Mucosa of gallbladder (tissue), 1 donor: ENCODE measurements at regions not wholly inside any gene's neighbourhood (a gene's known extent, or its start where the extent isn't known, plus 50 kb on each side); places are given as distances from the start of the nearest gene placed in this dataset.
A peak's percentile ranks its signal among the peaks of the same experiment; 100 is the strongest.
"Not testable (repeated sequence)": the region's sequence is repeated elsewhere in the genome, so short reads cannot be mapped to it uniquely, and the experiment has no call there.

ENCODE experiments used
- DNase-seq: peaks from one replicate; pipeline ENCODE4 v3.0.0-alpha.2; 2020; ENCODE audit warnings: low spot score
- donor health status: DM: no; HTN: no; CAD: no.

GRCh38 chr4:4032364-4032763 is 194.4 kb downstream of the OTOP1 start:
- DNase-seq = not testable (repeated sequence)

GRCh38 chr4:4032801-4033605 is 193.7 kb downstream of the OTOP1 start:
- DNase-seq = not testable (repeated sequence)

- not testable (repeated sequence) for DNase-seq
Observed at GRCh38 chr4:4037399-4038138, 189.2 kb downstream of the OTOP1 start.

- DNase-seq = peak; percentile 30
Observed at GRCh38 chr4:4045823-4046222, 180.9 kb downstream of the OTOP1 start.

- DNase-seq = not testable (repeated sequence)
Observed at GRCh38 chr4:4046686-4047085, 180.0 kb downstream of the OTOP1 start.

GRCh38 chr4:4047202-4047601 is 179.5 kb downstream of the OTOP1 start:
- DNase-seq = not testable (repeated sequence)

DNA sequence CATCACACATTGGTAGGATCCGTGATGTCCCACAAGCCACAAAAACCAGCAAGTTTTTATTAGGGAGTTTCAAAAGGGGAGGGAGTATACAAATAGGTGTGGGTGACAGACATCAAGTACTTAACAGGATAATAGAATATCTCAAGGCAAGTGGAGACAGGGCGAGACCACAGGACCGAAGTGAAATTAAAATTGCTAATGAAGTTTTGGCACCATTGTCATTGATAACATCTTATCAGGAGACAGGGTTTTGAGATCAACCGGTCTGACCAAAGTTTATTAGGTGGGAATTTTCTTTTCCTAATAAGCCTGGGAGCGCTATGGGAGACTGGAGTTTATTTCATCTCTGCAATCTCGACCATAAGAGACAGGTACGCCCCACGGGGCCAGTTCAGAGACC is 178.5 kb downstream of the OTOP1 start:
- DNase-seq = not testable (repeated sequence)

- DNase-seq = not testable (repeated sequence)
Observed at GRCh38 chr4:4050781-4051180, 175.9 kb downstream of the OTOP1 start.

GRCh38 chr4:4052933-4053332 is 173.8 kb downstream of the OTOP1 start:
- DNase-seq = not testable (repeated sequence)

- DNase-seq = not testable (repeated sequence)
Observed at GRCh38 chr4:4057226-4057625, 169.5 kb downstream of the OTOP1 start.

DNA sequence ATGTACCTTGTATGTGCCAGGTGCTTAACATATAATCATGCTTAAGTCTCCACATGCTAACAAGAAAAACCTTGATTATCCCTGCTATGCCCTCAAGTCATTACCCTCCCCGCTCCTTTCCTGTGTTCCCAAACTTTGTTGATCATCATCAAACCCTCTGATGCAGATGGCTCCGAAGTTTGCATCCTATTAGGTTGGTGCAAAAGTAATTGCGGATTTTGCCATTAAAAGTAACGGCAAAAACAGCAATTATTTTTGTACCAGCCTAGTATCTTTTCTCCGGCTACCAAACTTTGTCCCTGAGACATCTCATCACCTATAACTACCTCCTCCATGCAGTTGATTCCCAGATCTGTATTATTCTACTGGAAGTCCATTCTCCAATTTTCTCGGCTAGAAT is 142.6 kb downstream of the OTOP1 start:
- DNase-seq = not testable (repeated sequence)

DNA sequence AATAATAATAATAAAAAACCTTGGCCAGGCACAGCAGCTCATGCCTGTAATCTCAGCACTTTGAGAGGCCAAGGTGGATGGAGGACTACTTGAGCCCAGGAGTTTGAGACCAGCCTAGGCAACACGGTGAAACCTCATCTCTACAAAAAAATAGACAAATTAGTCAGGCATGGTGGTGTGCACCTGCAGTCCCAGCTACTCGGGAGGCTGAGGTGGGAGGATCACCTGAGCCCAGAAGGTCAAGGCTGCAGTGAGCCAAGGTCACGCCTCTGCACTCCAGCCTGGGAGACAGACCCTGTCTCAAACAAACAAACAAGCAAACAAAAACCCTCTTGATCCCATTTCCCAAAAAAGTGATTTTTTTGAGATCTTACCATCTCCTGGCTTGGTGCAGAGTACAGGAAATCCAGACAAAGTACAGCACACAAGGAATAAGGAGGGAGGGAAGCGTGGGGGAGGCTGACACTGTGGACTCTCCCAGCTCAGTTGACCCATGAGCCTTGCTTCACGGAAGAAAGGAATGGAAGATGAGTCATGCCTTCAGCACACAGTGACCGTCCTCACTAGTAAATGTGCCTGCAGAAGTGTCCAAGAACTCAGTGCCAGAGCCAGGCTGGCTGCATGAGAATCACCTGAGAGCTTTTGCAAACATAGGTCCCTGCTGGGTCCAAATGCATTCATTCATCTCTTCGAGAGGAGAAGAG is 136.9 kb downstream of the OTOP1 start:
- peak; percentile 66 for DNase-seq

DNA sequence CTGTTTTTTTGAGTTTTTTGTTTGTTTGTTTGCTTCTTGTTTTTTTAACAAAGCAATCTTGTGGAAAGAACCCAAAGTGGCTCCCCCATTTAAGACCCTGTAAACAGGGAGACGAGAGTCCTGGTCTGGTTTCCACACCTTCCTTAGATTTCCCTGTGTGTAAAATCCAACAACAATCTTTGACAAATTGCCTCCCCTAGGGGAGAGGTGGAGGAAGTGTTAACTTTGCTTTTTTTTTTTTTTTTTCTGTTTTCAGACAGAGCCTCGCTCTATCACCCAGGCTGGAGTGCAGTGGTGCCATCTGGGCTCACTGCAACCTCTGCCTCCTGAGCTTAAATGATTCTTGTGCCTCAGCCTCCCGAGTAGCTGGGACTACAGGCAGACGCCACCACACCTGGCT is 136.0 kb downstream of the OTOP1 start:
- not testable (repeated sequence) for DNase-seq

DNA sequence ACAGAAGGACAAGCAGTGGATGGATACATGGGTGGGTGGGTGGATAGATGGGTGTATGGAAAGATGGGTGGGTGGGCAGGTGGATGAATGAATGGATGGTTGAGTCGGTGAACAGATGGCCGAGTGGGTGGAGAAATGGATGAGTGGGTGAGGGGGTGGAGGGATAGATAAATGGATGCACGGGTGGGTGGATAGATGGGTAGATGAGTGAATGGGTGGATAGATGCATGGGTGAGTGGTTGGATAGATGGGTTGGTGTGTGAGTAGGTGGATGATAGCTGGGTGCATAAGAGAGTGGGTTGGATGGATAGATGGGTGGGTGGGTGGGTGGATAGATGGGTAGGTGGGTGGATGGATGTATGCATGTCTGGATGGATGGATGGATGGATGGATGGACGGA is 134.6 kb downstream of the OTOP1 start:
- DNase-seq = not testable (repeated sequence)

GRCh38 chr4:4099610-4100009 is 127.1 kb downstream of the OTOP1 start:
- not testable (repeated sequence) for DNase-seq

DNA sequence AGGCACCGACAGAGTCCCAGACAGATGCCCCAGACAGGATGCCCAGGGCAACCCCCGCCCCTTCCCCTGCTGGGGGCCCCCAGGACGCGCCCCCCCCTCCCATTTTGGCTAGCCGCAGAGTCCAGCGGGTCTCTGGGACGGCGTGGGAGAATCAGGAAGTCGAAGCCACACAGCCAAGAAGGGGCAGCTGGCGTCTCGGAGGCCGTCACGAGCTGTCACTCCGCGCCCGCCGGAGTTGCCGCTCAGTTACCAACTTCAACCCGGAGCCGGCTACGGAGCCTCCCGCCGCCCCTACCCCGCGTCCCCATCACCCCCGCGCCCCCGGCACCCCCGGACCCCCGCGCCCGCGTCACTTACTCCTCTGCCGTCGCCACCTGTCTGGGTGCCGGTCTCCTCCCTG is 119.8 kb downstream of the OTOP1 start:
- not testable (repeated sequence) for DNase-seq

- peak; percentile 21 for DNase-seq
Observed at GRCh38 chr4:4107411-4108107, 119.2 kb downstream of the OTOP1 start.

- DNase-seq = not testable (repeated sequence)
Observed at GRCh38 chr4:4115381-4115780, 111.3 kb downstream of the OTOP1 start.

DNA sequence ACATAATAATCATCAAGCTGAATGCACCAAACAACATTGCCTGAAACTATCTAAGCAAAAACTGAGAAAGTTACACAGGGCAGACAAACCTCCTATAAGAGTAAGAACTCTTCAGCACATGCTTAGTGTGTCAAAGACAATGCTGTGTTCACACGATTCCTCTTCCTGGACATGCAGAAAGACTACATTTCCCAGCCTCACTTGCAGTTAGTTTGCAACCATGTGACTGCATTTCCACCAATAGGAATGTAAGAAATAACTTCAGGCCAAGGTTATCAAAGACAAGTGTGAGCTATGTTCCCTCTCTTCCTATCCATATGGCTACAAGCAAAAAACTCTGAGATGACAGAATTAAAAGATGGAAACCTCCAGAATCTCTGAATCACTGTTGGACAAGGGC is 109.8 kb downstream of the OTOP1 start:
- DNase-seq = not testable (repeated sequence)

GRCh38 chr4:4134368-4134767 is 92.4 kb downstream of the OTOP1 start:
- DNase-seq = not testable (repeated sequence)

- not testable (repeated sequence) for DNase-seq
Observed at GRCh38 chr4:4136621-4137020, 90.1 kb downstream of the OTOP1 start.
